ENCODE measurements at regions not wholly inside any gene's neighbourhood (a gene's known extent, or its start where the extent isn't known, plus 50 kb on each side); places are given as distances from the start of the nearest gene placed in this dataset.
A peak's percentile ranks its signal among the peaks of the same experiment; 100 is the strongest.
"Not testable (repeated sequence)": the region's sequence is repeated elsewhere in the genome, so short reads cannot be mapped to it uniquely, and the experiment has no call there.

- no peak for DNase-seq (ENCODE audit: low spot score)
Observed at GRCh38 chrX:109878236-109878635, 124.7 kb upstream of the TMEM164 start.

GRCh38 chrX:109879991-109880390, 122.9 kb upstream of the TMEM164 start:
- DNase-seq (ENCODE audit: low spot score), result no peak

GRCh38 chrX:109880629-109881028, 122.3 kb upstream of the TMEM164 start:
- DNase-seq (ENCODE audit: low spot score), result no peak

GRCh38 chrX:109886122-109886761, 116.7 kb upstream of the TMEM164 start:
- DNase-seq (ENCODE audit: low spot score), result peak; percentile 50

GRCh38 chrX:109889289-109890006, 113.5 kb upstream of the TMEM164 start:
- no peak for DNase-seq (ENCODE audit: low spot score)

- DNase-seq (ENCODE audit: low spot score), result no peak
Observed at GRCh38 chrX:109890300-109890699, 112.6 kb upstream of the TMEM164 start.

- DNase-seq (ENCODE audit: low spot score), result peak; percentile 72
Observed at GRCh38 chrX:109890910-109891502, 111.9 kb upstream of the TMEM164 start.

GRCh38 chrX:109896024-109896423, 106.9 kb upstream of the TMEM164 start:
- DNase-seq (ENCODE audit: low spot score), result not testable (repeated sequence)

- no peak for DNase-seq (ENCODE audit: low spot score)
Observed at GRCh38 chrX:109902665-109903064, 100.2 kb upstream of the TMEM164 start.

- no peak for DNase-seq (ENCODE audit: low spot score)
Observed at GRCh38 chrX:109911046-109911445, 91.9 kb upstream of the TMEM164 start.

GRCh38 chrX:109912993-109913392, 89.9 kb upstream of the TMEM164 start:
- DNase-seq (ENCODE audit: low spot score), result not testable (repeated sequence)

GRCh38 chrX:109914114-109914849, 88.6 kb upstream of the TMEM164 start:
- no peak for DNase-seq (ENCODE audit: low spot score)

- no peak for DNase-seq (ENCODE audit: low spot score)
Observed at GRCh38 chrX:109918753-109919152, 84.2 kb upstream of the TMEM164 start.

GRCh38 chrX:109920325-109920724, 82.6 kb upstream of the TMEM164 start:
- DNase-seq (ENCODE audit: low spot score), result no peak

GRCh38 chrX:109920868-109921267, 82.0 kb upstream of the TMEM164 start:
- DNase-seq (ENCODE audit: low spot score), result no peak

- DNase-seq (ENCODE audit: low spot score), result no peak
Observed at GRCh38 chrX:109922190-109922589, 80.7 kb upstream of the TMEM164 start.

GRCh38 chrX:109925003-109925402, 77.9 kb upstream of the TMEM164 start:
- not testable (repeated sequence) for DNase-seq (ENCODE audit: low spot score)

GRCh38 chrX:109925656-109926055, 77.3 kb upstream of the TMEM164 start:
- no peak for DNase-seq (ENCODE audit: low spot score)

GRCh38 chrX:109926118-109926517, 76.8 kb upstream of the TMEM164 start:
- DNase-seq (ENCODE audit: low spot score), result no peak

- no peak for DNase-seq (ENCODE audit: low spot score)
Observed at GRCh38 chrX:109926743-109927662, 75.9 kb upstream of the TMEM164 start.

GRCh38 chrX:109927663-109928273, 75.1 kb upstream of the TMEM164 start:
- DNase-seq (ENCODE audit: low spot score), result no peak
